IPS DF 19.7 (cell line): ENCODE measurements at regions not wholly inside any gene's neighbourhood (a gene's known extent, or its start where the extent isn't known, plus 50 kb on each side); places are given as distances from the start of the nearest gene placed in this dataset.
A peak's percentile ranks its signal among the peaks of the same experiment; 100 is the strongest.
"Not testable (repeated sequence)": the region's sequence is repeated elsewhere in the genome, so short reads cannot be mapped to it uniquely, and the experiment has no call there.

Experiments
- DNase-seq: peaks from one replicate; pipeline ENCODE4 v3.0.0-alpha.2; 2013; ENCODE audit warnings: low read depth, low spot score

DNA sequence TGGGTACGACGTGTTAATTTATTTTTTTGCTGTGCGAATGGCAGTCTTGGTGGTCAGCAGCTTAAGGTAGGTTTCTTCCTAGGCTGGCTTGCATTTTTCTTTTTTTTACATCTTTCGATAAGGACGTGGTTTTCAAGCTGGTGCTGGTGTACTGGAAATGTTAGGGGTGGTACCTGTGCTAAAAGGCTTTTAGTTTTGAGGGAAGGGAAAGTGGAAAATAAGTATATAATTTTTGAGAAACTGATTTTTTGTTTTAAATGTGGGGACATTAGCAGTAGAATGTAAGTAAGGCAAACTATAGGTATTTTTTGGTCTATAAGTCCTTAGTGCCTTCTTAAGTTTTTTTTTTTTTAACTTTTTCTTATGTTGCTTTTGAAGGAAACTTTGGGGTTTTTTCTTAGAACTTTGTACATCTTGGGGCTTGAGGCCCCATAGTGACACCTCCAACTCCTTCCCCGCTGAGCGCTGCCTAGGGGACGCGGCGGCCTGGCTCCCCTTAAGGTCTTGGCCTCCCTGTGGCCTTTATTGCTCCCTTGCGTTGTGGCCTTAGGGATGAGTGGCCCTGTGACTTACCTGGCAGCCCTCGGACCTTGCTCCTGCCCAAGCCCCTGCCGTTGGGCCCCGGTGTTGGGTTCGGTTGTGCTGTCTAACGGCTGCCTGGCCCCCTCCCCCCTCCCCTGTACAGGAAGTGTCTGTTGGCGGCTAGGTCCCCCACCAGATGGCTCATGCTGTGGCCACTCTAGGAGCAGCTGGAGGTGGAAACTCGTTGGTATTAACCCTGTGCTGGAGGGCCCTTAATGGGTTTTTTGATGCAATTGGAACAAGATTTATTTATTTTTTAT is 88.0 kb upstream of the RPRML start:
- peak; percentile 65 for DNase-seq

DNA sequence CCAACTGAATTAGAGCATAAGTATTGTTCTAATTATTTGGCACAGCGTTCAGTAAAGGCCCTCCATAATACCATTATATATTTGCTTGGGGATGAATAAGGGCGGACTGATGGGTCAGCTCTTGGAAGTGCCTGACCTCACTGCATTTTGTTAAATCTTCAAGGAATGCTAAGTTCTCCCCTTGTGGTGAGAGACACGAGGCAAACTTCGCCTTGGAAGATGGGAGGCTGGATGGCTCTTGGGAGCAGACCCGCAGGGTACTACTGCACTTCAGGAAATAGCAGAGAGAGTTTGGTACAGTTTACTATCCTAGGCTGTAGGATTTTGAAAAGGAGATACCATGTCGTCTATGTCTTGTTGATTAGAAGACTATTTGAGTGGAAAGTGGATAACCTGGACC is 87.0 kb upstream of the RPRML start:
- DNase-seq: no peak

DNA sequence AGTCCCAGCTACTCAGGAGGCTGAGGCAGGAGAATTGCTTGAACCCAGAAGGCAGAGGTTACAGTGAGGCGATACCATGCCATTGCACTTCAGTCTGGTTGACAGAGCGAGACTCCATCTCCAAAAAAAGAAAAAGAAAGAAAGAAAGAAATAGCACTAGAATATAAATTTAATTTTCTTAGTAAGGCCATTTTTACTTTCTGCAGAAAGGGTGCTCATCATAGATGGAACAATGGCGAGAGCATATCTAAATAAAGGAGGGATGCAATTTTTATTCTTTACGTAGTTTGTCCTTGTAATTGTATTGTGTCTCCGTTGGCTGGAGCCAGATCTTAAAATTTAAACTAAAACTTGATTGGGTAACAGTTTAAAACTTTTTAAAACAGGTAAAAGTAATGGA is 85.6 kb upstream of the RPRML start:
- no peak for DNase-seq

DNA sequence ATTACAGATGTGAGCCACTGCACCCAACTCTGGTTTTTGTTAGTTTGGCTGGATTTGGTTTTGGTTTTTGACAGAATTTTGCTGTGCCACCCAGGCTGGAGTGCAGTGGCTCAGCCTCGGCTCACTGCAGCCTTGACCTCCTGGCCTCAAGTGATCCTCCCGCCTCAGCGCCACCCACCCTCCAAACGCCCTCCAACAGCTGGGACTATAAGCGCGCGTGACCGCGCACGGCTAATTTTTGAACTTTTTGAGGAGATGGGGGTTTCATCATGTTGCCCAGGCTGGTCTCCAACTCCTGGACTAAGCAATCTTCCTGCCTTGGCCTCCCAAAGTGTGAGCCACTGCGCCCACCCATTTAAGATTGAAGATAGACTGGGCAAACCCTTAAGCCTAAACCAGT is 84.4 kb upstream of the RPRML start:
- DNase-seq: no peak

DNA sequence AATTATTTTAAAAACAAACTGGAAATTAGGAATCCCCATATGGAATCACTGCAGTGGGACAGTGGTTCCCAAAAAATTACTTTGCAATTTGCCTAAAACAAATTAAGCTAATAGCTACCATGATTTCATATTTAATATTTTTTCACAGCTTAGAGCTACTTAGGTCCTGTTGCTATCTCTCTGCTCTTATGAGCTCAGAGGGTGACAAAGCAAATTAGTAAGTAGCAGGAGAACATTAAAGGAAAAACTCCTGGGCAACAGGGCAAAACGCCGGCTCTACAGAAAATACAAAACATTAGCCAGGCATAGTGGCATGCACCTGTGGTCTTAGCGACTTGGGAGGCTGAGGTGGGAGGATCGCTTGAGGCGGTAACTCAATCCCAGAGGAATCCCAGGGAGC is 83.8 kb upstream of the RPRML start:
- not testable (repeated sequence) for DNase-seq

DNA sequence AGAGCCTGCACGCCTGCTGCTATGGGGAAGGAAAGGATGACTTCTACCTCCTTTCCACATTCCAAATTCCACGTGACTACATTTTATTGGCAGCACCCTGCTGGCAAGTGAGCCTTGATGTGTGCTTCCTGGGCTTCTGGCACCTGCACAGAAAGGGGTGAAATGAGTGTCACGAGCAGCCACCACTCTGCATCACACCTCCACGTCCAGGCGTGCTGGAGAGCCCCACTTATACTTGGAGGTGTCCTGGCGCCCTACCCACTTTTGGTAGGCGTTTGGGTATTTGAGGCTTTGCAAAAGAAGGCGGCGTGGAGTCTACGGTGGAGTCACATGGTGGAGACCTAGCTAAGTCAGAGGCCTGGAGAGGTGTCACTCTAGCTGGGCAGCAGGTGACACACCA is 81.0 kb upstream of the RPRML start:
- DNase-seq: not testable (repeated sequence)

DNA sequence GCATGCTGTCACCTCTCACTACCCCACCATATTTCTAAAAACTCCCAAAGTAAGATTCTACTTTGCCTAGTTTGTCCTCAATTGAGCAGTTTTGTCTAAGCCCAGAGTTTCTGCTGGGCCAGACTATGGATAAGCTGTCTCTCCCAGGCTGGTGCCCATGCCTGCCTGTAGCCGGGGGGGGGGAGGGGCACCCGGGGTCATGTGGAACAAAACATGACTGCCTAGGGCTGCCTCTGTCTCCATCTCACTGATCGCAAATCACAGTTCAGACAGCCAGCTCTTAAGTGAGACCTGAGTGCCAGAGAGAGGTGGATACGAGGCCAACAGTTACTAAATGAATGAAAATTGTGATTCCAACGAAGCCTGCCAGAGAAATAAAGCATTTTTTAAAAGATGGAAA is 78.8 kb upstream of the RPRML start:
- DNase-seq: no peak

DNA sequence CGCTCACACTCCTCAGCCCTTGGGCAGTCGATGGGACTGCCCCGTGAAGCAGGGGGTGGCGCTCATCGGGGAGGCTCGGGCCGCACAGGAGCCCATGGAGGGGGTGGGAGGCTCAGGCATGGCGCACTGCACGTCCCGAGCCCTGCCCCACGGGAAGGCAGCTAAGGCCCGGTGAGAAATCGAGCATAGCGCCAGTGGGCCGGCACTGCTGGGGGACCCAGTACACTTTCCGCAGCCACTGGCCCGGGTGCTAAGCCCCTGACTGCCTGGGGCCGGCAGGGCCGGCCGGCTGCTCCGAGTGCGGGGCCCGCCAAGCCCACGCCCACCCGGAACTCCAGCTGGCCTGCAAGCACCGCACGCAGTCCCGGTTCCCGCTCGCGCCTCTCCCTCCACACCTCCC is 78.2 kb upstream of the RPRML start:
- DNase-seq: not testable (repeated sequence)

DNA sequence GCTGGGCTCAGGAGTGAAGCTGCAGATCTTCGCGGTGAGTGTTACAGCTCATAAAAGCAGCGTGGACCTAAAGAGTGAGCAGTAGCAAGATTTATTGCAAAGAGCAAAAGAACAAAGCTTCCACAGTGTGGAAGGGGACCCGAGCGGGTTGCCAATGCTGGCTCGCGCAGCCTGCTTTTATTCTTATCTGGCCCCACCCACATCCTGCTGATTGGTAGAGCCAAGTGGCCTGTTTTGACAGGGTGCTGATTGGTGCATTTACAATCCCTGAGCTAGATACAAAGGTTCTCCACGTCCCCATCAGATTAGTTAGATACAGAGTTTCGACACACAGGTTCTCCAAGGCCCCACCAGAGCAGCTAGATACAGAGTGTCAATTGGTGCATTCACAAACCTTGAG is 77.6 kb upstream of the RPRML start:
- not testable (repeated sequence) for DNase-seq
